Breast epithelium (tissue), 4 donors: ENCODE measurements at regions not wholly inside any gene's neighbourhood (a gene's known extent, or its start where the extent isn't known, plus 50 kb on each side); places are given as distances from the start of the nearest gene placed in this dataset.
A peak's percentile ranks its signal among the peaks of the same experiment; 100 is the strongest.

Source experiments
- DNase-seq, 2 donors: peaks; one replicate each; pipeline ENCODE4 v3.0.0-alpha.2; 2019; ENCODE audit warnings: low spot score in 2 of 2
- H3K27ac ChIP-seq, 2 donors: fragments of 200-600 bp; sonication (generic) in 1 of 2; one replicate each; pipeline ENCODE4 v1.5.1; 2016 to 2019; ENCODE audit warnings: mild to moderate bottlenecking in 1 of 2
- H3K27me3 ChIP-seq, 2 donors: fragments of 200-600 bp; sonication (generic) in 1 of 2; one replicate each; pipeline versions ENCODE4 v1.5.1 to v1.6.0; 2017 to 2019; ENCODE audit warnings: control low read depth in 1 of 2, mild to moderate bottlenecking in 1 of 2
- H3K36me3 ChIP-seq: fragments of 200-600 bp; one replicate; pipeline ENCODE4 v1.5.1; 2019
- H3K4me1 ChIP-seq, 2 donors: fragments of 200-600 bp; sonication (generic); one replicate each; pipeline ENCODE4 v1.5.1; 2016 to 2019; ENCODE audit warnings: control low read depth in 1 of 2
- H3K4me3 ChIP-seq, 3 donors: fragments of 200-600 bp; sonication (generic); 1 replicate in 2 of 3; 2 replicates in 1 of 3; pipeline ENCODE4 v1.5.1; 2016 to 2019; ENCODE audit warnings: mild to moderate bottlenecking in 3 of 3, moderate library complexity in 2 of 3
- H3K9me3 ChIP-seq, 2 donors: fragments of 200-600 bp; sonication (generic) in 1 of 2; one replicate each; pipeline ENCODE4 v1.5.1; 2016 to 2019; ENCODE audit warnings: control low read depth in 1 of 2
- POLR2A ChIP-seq: fragments of 450-650 bp; IDR thresholded peaks from one replicate; pipeline ENCODE4 v1.6.1; 2016; ENCODE audit warnings: antibody characterized with exemption, mild to moderate bottlenecking, moderate library complexity
- POLR2AphosphoS5 ChIP-seq, 3 donors: sonication (generic); formaldehyde crosslinking; IDR thresholded peaks; one replicate each; pipeline ENCODE4 v1.6.1; 2017; ENCODE audit warnings: antibody characterized with exemption in 3 of 3
- intact Hi-C: fragments of 100-400 bp; cut with DNase I; formaldehyde crosslinking; loops from one replicate; pipeline ENCODE4 v1.15.1; 2023; ENCODE audit warnings: low total_unique reads
- TF ChIP-seq, protein P1 (sequence below), 3 donors: fragments of 450-650 bp; IDR thresholded peaks; one replicate each; pipeline ENCODE4 v1.5.1; 2016 to 2017; ENCODE audit warnings: antibody characterized with exemption in 3 of 3, mild to moderate bottlenecking in 3 of 3, moderate library complexity in 3 of 3

DNA sequence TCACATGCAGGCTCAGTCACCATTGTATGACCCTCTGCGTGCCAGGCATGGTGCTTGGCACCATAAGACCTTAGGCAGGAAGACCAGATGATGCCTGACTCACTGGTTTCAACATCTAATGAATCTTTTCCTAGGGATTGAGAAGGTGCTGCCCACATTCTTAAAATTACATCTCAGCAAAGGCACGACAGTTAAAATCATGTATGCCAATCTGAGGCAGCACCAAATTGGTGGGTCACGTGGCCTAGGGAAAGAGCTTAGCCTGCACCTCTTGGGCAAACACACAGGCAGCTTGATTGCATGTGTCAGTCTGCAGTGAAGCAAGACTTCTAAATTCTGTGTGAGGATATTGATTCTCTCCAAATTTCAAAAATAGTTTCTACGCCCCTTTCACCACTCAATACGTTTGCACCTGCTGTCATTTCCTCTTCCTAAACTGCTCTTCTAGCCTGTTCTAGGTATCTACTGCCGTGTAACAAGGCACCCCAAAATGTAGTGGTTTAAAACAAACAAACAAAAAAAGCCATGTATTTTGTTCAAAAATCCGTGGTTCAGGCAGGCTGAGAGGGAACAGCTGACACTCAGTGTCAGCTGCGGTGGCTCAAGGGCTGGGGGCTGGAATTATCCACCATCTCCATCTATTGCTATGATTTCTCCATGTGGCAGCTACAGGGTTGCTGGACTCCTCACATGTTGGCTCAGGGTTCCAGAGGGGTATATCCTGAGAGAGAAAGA, 160.2 kb upstream of the FGGY start:
- intact Hi-C loops = no loop called here
- H3K27ac ChIP-seq = no peak overlapping the region
- no peaks in the 10 kb centered on the region for H3K36me3 ChIP-seq
- TF ChIP-seq POLR2AphosphoS5 (IDR thresholded peaks at IDR 0.05) (no peak), POLR2A (no peak)
- TF ChIP-seq, protein P1, sequence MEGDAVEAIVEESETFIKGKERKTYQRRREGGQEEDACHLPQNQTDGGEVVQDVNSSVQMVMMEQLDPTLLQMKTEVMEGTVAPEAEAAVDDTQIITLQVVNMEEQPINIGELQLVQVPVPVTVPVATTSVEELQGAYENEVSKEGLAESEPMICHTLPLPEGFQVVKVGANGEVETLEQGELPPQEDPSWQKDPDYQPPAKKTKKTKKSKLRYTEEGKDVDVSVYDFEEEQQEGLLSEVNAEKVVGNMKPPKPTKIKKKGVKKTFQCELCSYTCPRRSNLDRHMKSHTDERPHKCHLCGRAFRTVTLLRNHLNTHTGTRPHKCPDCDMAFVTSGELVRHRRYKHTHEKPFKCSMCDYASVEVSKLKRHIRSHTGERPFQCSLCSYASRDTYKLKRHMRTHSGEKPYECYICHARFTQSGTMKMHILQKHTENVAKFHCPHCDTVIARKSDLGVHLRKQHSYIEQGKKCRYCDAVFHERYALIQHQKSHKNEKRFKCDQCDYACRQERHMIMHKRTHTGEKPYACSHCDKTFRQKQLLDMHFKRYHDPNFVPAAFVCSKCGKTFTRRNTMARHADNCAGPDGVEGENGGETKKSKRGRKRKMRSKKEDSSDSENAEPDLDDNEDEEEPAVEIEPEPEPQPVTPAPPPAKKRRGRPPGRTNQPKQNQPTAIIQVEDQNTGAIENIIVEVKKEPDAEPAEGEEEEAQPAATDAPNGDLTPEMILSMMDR (IDR thresholded peaks at IDR 0.05) = no peak
- H3K4me1 ChIP-seq = no peaks in the 10 kb centered on the region
- DNase-seq = no peak
- H3K4me3 ChIP-seq = no peak overlapping the region
- H3K9me3 ChIP-seq = no peaks in the 10 kb centered on the region
- no peaks in the 10 kb centered on the region for H3K27me3 ChIP-seq

DNA sequence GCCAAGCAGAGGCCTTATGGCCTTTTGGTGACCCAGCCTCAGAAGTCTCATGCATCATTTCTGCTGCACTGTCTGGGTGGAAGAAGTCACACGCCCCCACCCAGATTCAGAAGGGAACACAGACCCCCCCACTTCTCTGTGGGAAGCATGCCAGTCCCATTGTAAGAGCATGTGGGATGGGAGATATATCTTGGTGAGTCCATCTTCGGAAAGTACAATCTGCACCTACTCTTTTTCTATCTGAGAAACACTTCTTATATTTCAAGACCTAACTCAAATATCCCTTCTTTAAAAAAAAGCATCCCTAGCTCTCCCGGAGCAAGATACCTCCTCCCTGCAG, 159.6 kb upstream of the FGGY start:
- H3K4me1 ChIP-seq = no peaks in the 10 kb centered on the region
- intact Hi-C loops = no loop called here
- no peak for DNase-seq
- no peaks in the 10 kb centered on the region for H3K36me3 ChIP-seq
- no peak overlapping the region for H3K27ac ChIP-seq
- no peaks in the 10 kb centered on the region for H3K9me3 ChIP-seq
- H3K27me3 ChIP-seq = no peaks in the 10 kb centered on the region
- TF ChIP-seq, protein P1 (IDR thresholded peaks at IDR 0.05) = no peak
- TF ChIP-seq POLR2A (no peak), POLR2AphosphoS5 (IDR thresholded peaks at IDR 0.05) (no peak)
- no peak overlapping the region for H3K4me3 ChIP-seq

DNA sequence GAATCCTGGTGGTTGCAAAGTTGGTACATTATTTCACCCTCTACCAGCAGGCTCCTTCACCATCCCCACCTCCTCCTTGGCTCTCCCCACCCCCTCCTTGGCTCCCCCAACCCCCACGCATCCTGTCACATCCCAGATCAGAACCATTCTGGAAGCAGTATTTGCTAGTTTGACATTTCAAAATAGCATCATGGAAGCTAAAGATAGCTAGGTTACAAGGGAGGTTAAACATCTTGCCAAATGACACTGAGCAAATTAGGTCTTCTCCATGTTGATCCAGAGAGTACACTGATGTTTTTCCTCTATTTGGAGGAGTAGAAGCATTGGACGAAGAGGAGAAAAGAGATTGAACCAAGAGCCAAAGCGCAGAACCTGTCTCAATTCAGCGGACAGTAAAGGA, 158.9 kb upstream of the FGGY start:
- TF ChIP-seq, protein P1 (IDR thresholded peaks at IDR 0.05) = no peak
- TF ChIP-seq POLR2AphosphoS5 (IDR thresholded peaks at IDR 0.05) (no peak), POLR2A (no peak)
- DNase-seq = no peak
- H3K4me1 ChIP-seq = no peaks in the 10 kb centered on the region
- no peaks in the 10 kb centered on the region for H3K27me3 ChIP-seq
- H3K27ac ChIP-seq = no peak overlapping the region
- no peaks in the 10 kb centered on the region for H3K36me3 ChIP-seq
- no peaks in the 10 kb centered on the region for H3K9me3 ChIP-seq
- no peak overlapping the region for H3K4me3 ChIP-seq
- intact Hi-C loops = no loop called here

DNA sequence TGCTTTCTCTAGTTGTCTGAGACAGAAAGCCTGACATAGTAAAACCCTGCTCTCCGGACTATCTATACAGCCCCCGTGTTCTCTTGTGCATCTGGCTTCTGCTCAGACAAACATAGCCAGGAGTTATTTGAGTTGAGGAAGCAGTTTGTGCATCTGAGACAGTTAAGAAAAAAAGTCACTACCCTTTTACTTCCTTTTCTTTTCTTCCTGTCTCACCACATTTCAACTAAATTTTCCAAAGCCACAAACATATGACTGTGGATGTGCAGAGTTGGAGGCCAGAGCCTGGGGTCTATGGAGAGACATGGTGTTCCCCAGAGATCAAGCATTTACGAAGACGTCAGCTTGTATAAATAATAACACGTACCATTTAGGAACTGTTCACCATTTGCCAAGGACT, 158.5 kb upstream of the FGGY start:
- Histone ChIP-seq H3K27ac (no peak overlapping the region), H3K27me3 (no peaks in the 10 kb centered on the region), H3K4me1 (no peaks in the 10 kb centered on the region), H3K4me3 (no peak overlapping the region), H3K9me3 (no peaks in the 10 kb centered on the region), H3K36me3 (no peaks in the 10 kb centered on the region)
- TF ChIP-seq POLR2A (no peak), POLR2AphosphoS5 (IDR thresholded peaks at IDR 0.05) (no peak)
- TF ChIP-seq, protein P1 (IDR thresholded peaks at IDR 0.05) = no peak
- DNase-seq = no peak
- intact Hi-C loops = no loop called here

DNA sequence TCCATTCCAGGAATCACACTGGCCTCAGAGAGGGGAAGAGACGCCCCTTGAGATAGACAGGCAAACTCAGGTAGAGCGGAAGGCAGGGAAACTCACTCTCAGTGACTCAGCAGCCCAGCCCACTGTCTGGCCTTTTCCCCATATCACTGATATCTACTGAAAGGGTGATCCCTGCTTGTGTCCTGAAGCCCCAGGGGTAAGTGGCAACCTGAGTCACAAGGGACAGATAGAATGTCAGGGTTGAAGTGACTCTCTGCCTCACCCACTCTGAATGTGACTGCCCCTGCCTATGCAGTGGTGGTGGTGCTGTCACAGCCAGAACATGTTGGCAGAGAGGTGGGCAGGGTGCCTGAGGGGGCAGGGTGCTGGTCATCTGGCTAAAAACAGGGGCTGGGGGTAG, 157.5 kb upstream of the FGGY start:
- H3K4me3 ChIP-seq = no peak overlapping the region
- no peaks in the 10 kb centered on the region for H3K27me3 ChIP-seq
- DNase-seq = no peak
- peak overlapping the region in 1 of 2 donors; percentile 25 for H3K27ac ChIP-seq
- TF ChIP-seq POLR2A = no peak
- TF ChIP-seq, protein P1 (IDR thresholded peaks at IDR 0.05) = no peak
- TF ChIP-seq POLR2AphosphoS5 (IDR thresholded peaks at IDR 0.05) = no peak
- intact Hi-C loops = no loop called here
- H3K9me3 ChIP-seq = no peaks in the 10 kb centered on the region
- no peaks in the 10 kb centered on the region for H3K36me3 ChIP-seq
- H3K4me1 ChIP-seq = no peaks in the 10 kb centered on the region
